SK-N-SH (cell line): ENCODE measurements at regions not wholly inside any gene's neighbourhood (a gene's known extent, or its start where the extent isn't known, plus 50 kb on each side); places are given as distances from the start of the nearest gene placed in this dataset.

Experiments used
- ELF1 ChIP-seq: IDR thresholded peaks from 2 replicates; pipeline ENCODE4 v1.4.0; 2012
- EP300 ChIP-seq, 2 experiments: IDR thresholded peaks; 2 replicates each; pipeline versions ENCODE4 v1.4.0 to v1.6.1; 2012; ENCODE audit warnings: borderline replicate concordance in 1 of 2, low read depth in 1 of 2, low read length in 1 of 2
- EZH2phosphoT487 ChIP-seq: fragments of 200-600 bp; sonication (generic); IDR thresholded peaks from 2 replicates; pipeline ENCODE4 v1.6.1; 2017; ENCODE audit warnings: low read depth, mixed run types, mild to moderate bottlenecking, antibody characterized with exemption, moderate library complexity, borderline replicate concordance
- GABPA ChIP-seq: IDR thresholded peaks from 2 replicates; pipeline ENCODE4 v1.4.0; 2012; ENCODE audit warnings: low read depth, mild to moderate bottlenecking
- GATA2 ChIP-seq: sonication (generic); formaldehyde crosslinking; IDR thresholded peaks from 2 replicates; pipeline ENCODE4 v1.5.0; 2020; ENCODE audit warnings: mild to moderate bottlenecking, missing genetic modification reagents
- JUND ChIP-seq: IDR thresholded peaks from 2 replicates; pipeline ENCODE4 v1.4.0; 2012
- NFIC ChIP-seq: IDR thresholded peaks from 2 replicates; pipeline ENCODE4 v1.4.0; 2012; ENCODE audit warnings: borderline replicate concordance
- POLR2AphosphoS5 ChIP-seq: IDR thresholded peaks from 2 replicates; pipeline ENCODE4 v1.6.1; 2012; ENCODE audit warnings: low read depth, low read length
- RCOR1 ChIP-seq: fragments of 150-350 bp; IDR thresholded peaks from 2 replicates; pipeline ENCODE4 v1.6.1; 2017; ENCODE audit warnings: antibody characterized with exemption, low read length
- REST ChIP-seq: IDR thresholded peaks from 2 replicates; pipeline ENCODE4 v1.6.1; 2012; ENCODE audit warnings: mild to moderate bottlenecking, low read depth, low read length, moderate library complexity
- TF ChIP-seq, protein P1 (sequence below): fragments of 200-600 bp; sonication (generic); IDR thresholded peaks from 2 replicates; pipeline ENCODE4 v1.6.1; 2017; ENCODE audit warnings: antibody characterized with exemption, mild to moderate bottlenecking, moderate library complexity

DNA sequence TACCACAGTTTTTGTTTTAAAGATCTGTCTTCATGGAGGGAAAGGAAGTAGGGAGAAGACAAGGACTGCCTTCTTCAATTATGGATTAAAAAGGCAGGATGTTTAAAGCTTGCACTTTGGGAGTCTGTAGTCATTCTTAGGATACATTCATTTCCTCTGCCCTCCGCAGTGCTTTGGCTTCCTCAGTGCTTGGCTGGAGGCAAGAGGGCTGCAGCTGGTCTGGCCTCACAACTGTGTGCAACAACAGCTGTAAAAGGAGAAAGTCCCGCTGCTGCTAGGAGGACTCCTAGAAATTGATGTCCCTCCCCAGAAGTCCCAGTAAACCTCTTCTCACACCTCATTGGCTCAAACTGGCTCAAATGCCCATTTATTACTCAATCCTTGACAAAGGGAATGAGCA is 54.4 kb upstream of the PPP2R3A start:
- TF ChIP-seq, protein P1, sequence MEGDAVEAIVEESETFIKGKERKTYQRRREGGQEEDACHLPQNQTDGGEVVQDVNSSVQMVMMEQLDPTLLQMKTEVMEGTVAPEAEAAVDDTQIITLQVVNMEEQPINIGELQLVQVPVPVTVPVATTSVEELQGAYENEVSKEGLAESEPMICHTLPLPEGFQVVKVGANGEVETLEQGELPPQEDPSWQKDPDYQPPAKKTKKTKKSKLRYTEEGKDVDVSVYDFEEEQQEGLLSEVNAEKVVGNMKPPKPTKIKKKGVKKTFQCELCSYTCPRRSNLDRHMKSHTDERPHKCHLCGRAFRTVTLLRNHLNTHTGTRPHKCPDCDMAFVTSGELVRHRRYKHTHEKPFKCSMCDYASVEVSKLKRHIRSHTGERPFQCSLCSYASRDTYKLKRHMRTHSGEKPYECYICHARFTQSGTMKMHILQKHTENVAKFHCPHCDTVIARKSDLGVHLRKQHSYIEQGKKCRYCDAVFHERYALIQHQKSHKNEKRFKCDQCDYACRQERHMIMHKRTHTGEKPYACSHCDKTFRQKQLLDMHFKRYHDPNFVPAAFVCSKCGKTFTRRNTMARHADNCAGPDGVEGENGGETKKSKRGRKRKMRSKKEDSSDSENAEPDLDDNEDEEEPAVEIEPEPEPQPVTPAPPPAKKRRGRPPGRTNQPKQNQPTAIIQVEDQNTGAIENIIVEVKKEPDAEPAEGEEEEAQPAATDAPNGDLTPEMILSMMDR: no peak
- TF ChIP-seq RCOR1 (no peak), EP300 (IDR thresholded peaks at IDR 0.05; ENCODE audit: borderline replicate concordance in 1 of 2, low read depth in 1 of 2, low read length in 1 of 2) (no peak), REST (no peak), GATA2 (no peak), JUND (no peak), NFIC (no peak), EZH2phosphoT487 (no peak), POLR2AphosphoS5 (no peak), ELF1 (no peak), GABPA (no peak)
